ENCODE measurements at regions not wholly inside any gene's neighbourhood (a gene's known extent, or its start where the extent isn't known, plus 50 kb on each side); places are given as distances from the start of the nearest gene placed in this dataset.

DNA sequence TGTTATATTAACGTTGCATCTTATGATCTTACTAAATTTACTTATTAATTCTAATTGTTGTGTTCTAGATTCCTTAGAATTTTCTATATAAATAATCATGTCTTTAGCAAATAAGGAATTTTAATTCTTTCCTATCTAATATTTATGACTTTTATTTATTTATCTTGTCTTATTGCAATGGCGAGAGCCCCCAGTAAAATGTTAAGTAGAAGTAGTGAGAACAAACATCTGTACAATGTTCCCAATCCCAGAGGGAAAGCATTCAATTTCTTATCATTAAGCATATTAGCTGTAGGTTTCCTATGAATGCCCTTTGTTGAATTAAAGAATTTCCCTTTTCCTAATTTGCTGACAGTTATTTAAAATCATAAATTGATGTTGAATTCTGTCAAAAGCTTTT is 203.7 kb upstream of the OTX2 start:
- TF ChIP-seq, protein P1, sequence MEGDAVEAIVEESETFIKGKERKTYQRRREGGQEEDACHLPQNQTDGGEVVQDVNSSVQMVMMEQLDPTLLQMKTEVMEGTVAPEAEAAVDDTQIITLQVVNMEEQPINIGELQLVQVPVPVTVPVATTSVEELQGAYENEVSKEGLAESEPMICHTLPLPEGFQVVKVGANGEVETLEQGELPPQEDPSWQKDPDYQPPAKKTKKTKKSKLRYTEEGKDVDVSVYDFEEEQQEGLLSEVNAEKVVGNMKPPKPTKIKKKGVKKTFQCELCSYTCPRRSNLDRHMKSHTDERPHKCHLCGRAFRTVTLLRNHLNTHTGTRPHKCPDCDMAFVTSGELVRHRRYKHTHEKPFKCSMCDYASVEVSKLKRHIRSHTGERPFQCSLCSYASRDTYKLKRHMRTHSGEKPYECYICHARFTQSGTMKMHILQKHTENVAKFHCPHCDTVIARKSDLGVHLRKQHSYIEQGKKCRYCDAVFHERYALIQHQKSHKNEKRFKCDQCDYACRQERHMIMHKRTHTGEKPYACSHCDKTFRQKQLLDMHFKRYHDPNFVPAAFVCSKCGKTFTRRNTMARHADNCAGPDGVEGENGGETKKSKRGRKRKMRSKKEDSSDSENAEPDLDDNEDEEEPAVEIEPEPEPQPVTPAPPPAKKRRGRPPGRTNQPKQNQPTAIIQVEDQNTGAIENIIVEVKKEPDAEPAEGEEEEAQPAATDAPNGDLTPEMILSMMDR (IDR thresholded peaks at IDR 0.05; ENCODE audit: extremely low read depth in 1 of 2, insufficient read depth in 1 of 2, low read depth in 1 of 2, low read length in 2 of 2), result no peak
- TF ChIP-seq POLR2AphosphoS5 (IDR thresholded peaks at IDR 0.05; ENCODE audit: insufficient read depth, low read depth, low read length) (no peak), EZH2 (IDR thresholded peaks at IDR 0.05; ENCODE audit: borderline replicate concordance, low read depth, low read length, severe bottlenecking) (no peak), POLR2A (IDR thresholded peaks at IDR 0.05; ENCODE audit: low read depth, low read length) (no peak)
